Mucosa of rectum (tissue), 2 donors: ENCODE measurements at regions not wholly inside any gene's neighbourhood (a gene's known extent, or its start where the extent isn't known, plus 50 kb on each side); places are given as distances from the start of the nearest gene placed in this dataset.

Experiments
- H3K27ac ChIP-seq, 2 donors: one replicate each; pipeline ENCODE4 v1.7.0; 2013; ENCODE audit warnings: inconsistent platforms in 2 of 2, low read depth in 2 of 2, low read length in 2 of 2
- H3K27me3 ChIP-seq, 2 donors: one replicate each; pipeline ENCODE4 v1.7.0; 2013; ENCODE audit warnings: low read length in 2 of 2; ENCODE audit not compliant: control insufficient read depth in 2 of 2, insufficient read depth in 2 of 2
- H3K36me3 ChIP-seq, 2 donors: one replicate each; pipeline ENCODE4 v1.7.0; 2013; ENCODE audit warnings: low read length in 2 of 2; ENCODE audit not compliant: control insufficient read depth in 2 of 2, insufficient read depth in 2 of 2
- H3K4me1 ChIP-seq, 2 donors: one replicate each; pipeline ENCODE4 v1.7.0; 2013; ENCODE audit warnings: low read length in 2 of 2, mild to moderate bottlenecking in 1 of 2; ENCODE audit not compliant: control insufficient read depth in 2 of 2, insufficient read depth in 2 of 2
- H3K4me3 ChIP-seq, 2 donors: one replicate each; pipeline ENCODE4 v1.7.0; 2013; ENCODE audit warnings: low read length in 2 of 2
- H3K9ac ChIP-seq, 2 donors: one replicate each; pipeline ENCODE4 v1.7.0; 2013; ENCODE audit warnings: low read length in 2 of 2, low read depth in 1 of 2, mild to moderate bottlenecking in 1 of 2
- H3K9me3 ChIP-seq, 2 donors: one replicate each; pipeline ENCODE4 v1.7.0; 2013; ENCODE audit warnings: low read length in 2 of 2; ENCODE audit not compliant: control insufficient read depth in 2 of 2
- donor health status: healthy.
- donor health status: Normal muscosa, but diverticular disease.

DNA sequence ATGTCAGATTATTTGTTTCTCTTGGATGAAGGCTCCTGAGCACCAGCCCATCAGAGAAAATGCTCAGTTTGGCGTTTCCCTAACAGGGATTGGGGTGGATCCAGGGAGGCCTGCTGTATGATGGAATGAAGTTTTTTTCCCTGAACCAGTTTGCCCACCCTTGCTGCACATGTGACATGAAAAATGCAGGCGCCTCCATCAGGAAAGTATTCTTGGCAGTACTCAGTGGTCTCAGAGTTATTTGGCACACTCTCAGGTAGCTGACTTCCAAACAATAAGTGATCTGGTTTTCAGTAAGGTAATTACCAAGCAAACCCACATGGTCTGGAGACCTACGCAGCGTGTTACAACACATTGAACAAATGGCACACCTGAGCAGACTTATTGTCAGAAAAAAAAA lies 254.9 kb downstream of the PAX3 start:
- no peak overlapping the region for H3K9ac ChIP-seq
- H3K4me1 ChIP-seq: no peaks in the 10 kb centered on the region
- no peak overlapping the region for H3K27ac ChIP-seq
- H3K27me3 ChIP-seq: no peaks in the 10 kb centered on the region
- no peaks in the 10 kb centered on the region for H3K9me3 ChIP-seq
- H3K4me3 ChIP-seq: no peak overlapping the region
- H3K36me3 ChIP-seq: no peaks in the 10 kb centered on the region

DNA sequence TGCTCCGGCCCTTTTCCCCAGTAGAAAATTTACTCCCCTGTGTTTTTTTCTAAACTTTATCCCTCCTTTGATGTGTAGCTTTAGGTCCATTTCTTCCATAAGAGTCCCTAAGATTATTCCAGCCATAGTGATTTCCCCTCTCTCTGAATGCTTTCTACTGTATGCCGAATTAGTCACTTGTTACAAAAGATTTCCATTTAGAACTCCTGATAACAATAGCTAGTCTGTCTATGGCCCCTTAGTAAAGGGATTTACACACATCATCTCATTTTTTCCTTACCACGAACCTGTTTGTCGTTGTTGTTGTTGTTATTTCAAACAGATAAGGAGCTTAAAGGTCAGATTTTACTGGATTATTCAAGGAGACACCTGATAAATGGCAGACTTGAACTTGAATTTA lies 256.1 kb downstream of the PAX3 start:
- no peak overlapping the region for H3K9ac ChIP-seq
- H3K36me3 ChIP-seq: no peaks in the 10 kb centered on the region

GRCh38 chr2:222040333-222040732 lies 258.5 kb downstream of the PAX3 start:
- Histone ChIP-seq H3K9me3 (no peaks in the 10 kb centered on the region), H3K27me3 (no peaks in the 10 kb centered on the region), H3K9ac (no peak overlapping the region), H3K27ac (no peak overlapping the region), H3K4me3 (no peak overlapping the region), H3K4me1 (no peaks in the 10 kb centered on the region), H3K36me3 (no peaks in the 10 kb centered on the region)

More for the DNA sequence above, 256.1 kb downstream of the PAX3 start:
- Histone ChIP-seq H3K4me1 (no peaks in the 10 kb centered on the region), H3K9me3 (no peaks in the 10 kb centered on the region), H3K27ac (no peak overlapping the region), H3K4me3 (no peak overlapping the region), H3K27me3 (no peaks in the 10 kb centered on the region)

GRCh38 chr2:222039821-222040220 lies 259.0 kb downstream of the PAX3 start:
- Histone ChIP-seq H3K9ac (no peak overlapping the region), H3K4me1 (no peaks in the 10 kb centered on the region), H3K9me3 (no peaks in the 10 kb centered on the region), H3K27me3 (no peaks in the 10 kb centered on the region), H3K36me3 (no peaks in the 10 kb centered on the region), H3K4me3 (no peak overlapping the region), H3K27ac (no peak overlapping the region)

- H3K27me3 ChIP-seq: no peaks in the 10 kb centered on the region
- no peak overlapping the region for H3K9ac ChIP-seq
- no peak overlapping the region for H3K27ac ChIP-seq
- no peaks in the 10 kb centered on the region for H3K9me3 ChIP-seq
- H3K4me3 ChIP-seq: no peak overlapping the region
- no peaks in the 10 kb centered on the region for H3K36me3 ChIP-seq
- no peaks in the 10 kb centered on the region for H3K4me1 ChIP-seq
Observed at GRCh38 chr2:222038067-222038802, 260.6 kb downstream of the PAX3 start.

DNA sequence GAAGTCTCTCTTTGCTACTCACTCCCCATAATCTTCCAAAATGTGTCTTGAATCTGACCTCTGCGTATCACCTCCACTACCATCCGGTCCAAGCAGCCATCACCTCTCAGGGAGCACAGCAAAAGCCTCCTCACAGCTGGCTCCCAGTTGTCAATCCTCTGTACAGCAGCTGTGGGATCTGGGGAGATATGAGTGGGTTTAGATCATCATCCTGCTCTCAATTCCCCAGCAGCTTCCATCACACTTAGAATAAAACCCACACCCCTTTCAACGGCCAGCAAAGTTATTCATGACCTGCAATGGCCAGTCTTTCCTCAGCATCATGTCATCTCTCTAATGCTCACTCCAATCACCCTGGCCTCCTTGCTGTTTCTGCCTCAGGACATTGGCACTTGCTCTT lies 261.6 kb downstream of the PAX3 start:
- Histone ChIP-seq H3K4me3 (no peak overlapping the region), H3K9me3 (no peaks in the 10 kb centered on the region)

GRCh38 chr2:222034058-222034457 lies 264.7 kb downstream of the PAX3 start:
- Histone ChIP-seq H3K4me1 (no peaks in the 10 kb centered on the region), H3K4me3 (no peak overlapping the region), H3K9me3 (no peaks in the 10 kb centered on the region), H3K9ac (no peak overlapping the region), H3K27me3 (no peaks in the 10 kb centered on the region), H3K27ac (no peak overlapping the region), H3K36me3 (no peaks in the 10 kb centered on the region)

More for the DNA sequence above, 261.6 kb downstream of the PAX3 start:
- H3K27me3 ChIP-seq: no peaks in the 10 kb centered on the region
- H3K36me3 ChIP-seq: no peaks in the 10 kb centered on the region
- no peak overlapping the region for H3K27ac ChIP-seq
- H3K9ac ChIP-seq: no peak overlapping the region
- H3K4me1 ChIP-seq: no peaks in the 10 kb centered on the region

GRCh38 chr2:222033541-222033940 lies 265.3 kb downstream of the PAX3 start:
- no peaks in the 10 kb centered on the region for H3K4me1 ChIP-seq
- no peaks in the 10 kb centered on the region for H3K27me3 ChIP-seq
- no peaks in the 10 kb centered on the region for H3K36me3 ChIP-seq
- H3K9ac ChIP-seq: no peak overlapping the region
- no peak overlapping the region for H3K27ac ChIP-seq
- H3K9me3 ChIP-seq: no peaks in the 10 kb centered on the region
- H3K4me3 ChIP-seq: no peak overlapping the region

DNA sequence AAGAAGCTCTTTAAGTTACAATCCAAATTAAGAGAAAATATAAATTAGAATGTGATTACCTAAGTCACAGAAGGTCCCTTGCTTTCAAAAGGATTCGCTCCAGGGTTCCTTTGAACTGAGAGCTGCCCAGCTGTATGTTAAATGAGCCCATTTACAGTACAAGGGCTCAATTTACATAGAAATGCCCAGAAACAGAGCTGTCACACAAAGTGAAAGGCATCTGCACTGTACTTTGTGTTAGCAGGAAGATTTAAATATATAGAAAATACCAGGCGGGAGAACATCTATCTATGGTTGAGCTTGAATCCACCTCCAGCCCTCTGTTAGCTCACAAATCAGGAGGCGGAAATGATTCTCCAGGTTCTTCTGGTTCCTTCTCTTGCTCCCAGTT lies 272.9 kb downstream of the PAX3 start:
- Histone ChIP-seq H3K36me3 (no peaks in the 10 kb centered on the region), H3K4me3 (no peak overlapping the region), H3K27ac (no peak overlapping the region), H3K9ac (no peak overlapping the region), H3K27me3 (no peaks in the 10 kb centered on the region), H3K9me3 (no peaks in the 10 kb centered on the region), H3K4me1 (no peaks in the 10 kb centered on the region)

DNA sequence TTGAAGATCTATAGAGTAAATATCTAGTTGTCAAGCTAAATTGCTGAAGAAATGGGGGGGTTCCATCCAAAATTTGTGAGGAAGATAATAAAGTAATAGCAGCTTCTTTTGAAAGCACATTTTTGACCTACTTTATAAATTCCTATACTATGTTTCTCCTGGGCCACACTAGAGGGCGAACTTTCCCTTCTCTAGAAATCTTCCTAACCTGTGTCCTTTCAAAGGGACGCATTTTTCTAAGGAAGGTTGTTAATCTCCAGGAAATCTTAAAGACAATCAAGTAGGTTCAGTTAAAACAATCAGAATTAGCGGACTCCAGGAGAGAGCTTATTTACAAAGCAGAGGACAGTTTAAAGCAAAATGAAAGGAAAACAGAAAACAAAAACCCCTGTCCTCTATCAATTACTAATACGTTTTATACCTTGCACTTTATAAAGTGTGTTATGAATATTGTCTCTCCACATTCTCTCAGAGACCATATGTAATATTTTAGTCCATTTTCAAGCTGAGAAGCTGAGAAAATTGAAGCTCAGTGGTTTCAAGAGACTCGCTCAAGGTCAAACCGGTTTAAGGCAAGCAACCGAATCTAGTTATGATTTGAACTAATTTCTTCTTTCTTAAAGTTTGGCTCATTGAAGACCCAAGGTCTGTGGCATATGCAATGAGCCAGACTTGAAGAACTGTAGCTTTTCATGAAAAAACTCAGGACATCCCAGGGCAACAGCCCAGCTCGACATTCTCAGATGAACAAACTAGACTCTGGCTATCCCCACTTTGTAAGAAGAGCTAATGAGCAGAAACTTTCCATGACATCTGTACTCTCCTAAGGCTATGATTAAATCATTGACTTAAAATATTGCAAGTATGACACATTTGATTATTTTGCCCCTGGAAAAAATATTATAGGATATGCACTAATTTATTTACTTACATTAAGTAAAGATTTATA lies 273.6 kb downstream of the PAX3 start:
- Histone ChIP-seq H3K27me3 (no peaks in the 10 kb centered on the region), H3K4me3 (no peak overlapping the region), H3K4me1 (no peaks in the 10 kb centered on the region), H3K9me3 (no peaks in the 10 kb centered on the region), H3K9ac (no peak overlapping the region), H3K36me3 (no peaks in the 10 kb centered on the region), H3K27ac (no peak overlapping the region)
